Testis (tissue), 2 donors: ENCODE measurements at regions not wholly inside any gene's neighbourhood (a gene's known extent, or its start where the extent isn't known, plus 50 kb on each side); places are given as distances from the start of the nearest gene placed in this dataset.
"Not testable (repeated sequence)": the region's sequence is repeated elsewhere in the genome, so short reads cannot be mapped to it uniquely, and the experiment has no call there.

Source experiments
- CTCF ChIP-seq, 3 experiments: fragments of 450-650 bp in 2 of 3; fragments of 200-600 bp in 1 of 3; sonication (generic) in 1 of 3; IDR thresholded peaks; one replicate each; pipeline ENCODE4 v1.5.1; 2016 to 2019; ENCODE audit warnings: antibody characterized with exemption in 3 of 3, mild to moderate bottlenecking in 2 of 3, moderate library complexity in 1 of 3
- POLR2A ChIP-seq: fragments of 450-650 bp; IDR thresholded peaks from one replicate; pipeline ENCODE4 v1.6.1; 2017; ENCODE audit warnings: antibody characterized with exemption, mild to moderate bottlenecking, moderate library complexity

GRCh38 chr5:34192923-34193262 lies 149.9 kb upstream of the C1QTNF3 start:
- TF ChIP-seq POLR2A; CTCF (IDR thresholded peaks at IDR 0.05): not testable (repeated sequence)
